T47D (cell line): ENCODE measurements at regions not wholly inside any gene's neighbourhood (a gene's known extent, or its start where the extent isn't known, plus 50 kb on each side); places are given as distances from the start of the nearest gene placed in this dataset.

Experiments
- DNase-seq, 2 experiments: peaks; one replicate each; pipeline versions ENCODE4 v3.0.0 to v3.0.0-alpha.2; 2011 to 2012; ENCODE audit warnings: low read depth in 1 of 2, low spot score in 1 of 2
- JUND ChIP-seq: IDR thresholded peaks from 2 replicates; pipeline ENCODE4 v1.6.1; 2012; ENCODE audit warnings: low read depth
- in situ Hi-C: cut with HindIII; loops from 2 replicates; pipeline ENCODE4 v1.10.0; 2016; ENCODE audit warnings: low sequenced_read_pairs, low pct_unique_long_range_greater_than_20kb

DNA sequence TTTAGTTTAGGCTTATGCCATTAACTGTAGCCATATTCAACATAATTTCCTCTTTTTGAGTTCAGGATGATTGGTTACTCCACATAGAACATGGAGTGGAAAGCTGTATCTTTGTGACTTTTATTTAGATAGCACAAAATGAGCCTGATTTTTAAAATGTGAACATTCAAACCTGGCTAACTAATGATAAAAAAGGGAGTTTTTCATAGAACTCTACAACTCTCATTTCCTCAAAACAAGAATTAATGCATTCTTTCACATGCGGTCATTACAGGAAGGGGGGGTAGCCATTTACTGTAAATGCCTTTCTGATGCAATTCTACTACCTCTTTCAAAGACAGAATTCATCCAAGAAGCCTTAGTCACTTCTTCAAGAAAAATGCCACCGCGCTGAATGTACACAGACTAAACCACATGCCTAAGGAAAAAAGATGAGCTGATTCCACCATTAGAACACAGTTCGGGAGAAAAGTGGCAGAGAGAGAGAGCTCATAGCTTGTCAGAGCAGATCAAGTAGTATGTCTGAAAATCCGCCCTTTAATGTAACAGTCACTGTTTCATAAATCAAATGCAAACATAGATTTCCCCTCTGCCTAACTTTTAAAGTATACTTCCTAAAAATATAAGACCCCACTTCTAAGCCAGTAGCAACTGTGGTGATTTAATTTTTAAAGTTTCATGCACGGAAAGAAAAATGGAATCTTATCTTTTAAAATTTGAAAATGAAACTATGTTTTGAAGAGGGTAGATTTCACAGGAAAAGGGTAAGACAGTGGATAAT lies 226.4 kb upstream of the KLF14 start:
- TF ChIP-seq JUND = no peak
- peak in 1 of 2 experiments; percentile 26 for DNase-seq
- in situ Hi-C loops = no loop called here

GRCh38 chr7:130961128-130961601 lies 227.2 kb upstream of the KLF14 start:
- in situ Hi-C loops = no loop called here
- no peak for DNase-seq
- no peak for TF ChIP-seq JUND

DNA sequence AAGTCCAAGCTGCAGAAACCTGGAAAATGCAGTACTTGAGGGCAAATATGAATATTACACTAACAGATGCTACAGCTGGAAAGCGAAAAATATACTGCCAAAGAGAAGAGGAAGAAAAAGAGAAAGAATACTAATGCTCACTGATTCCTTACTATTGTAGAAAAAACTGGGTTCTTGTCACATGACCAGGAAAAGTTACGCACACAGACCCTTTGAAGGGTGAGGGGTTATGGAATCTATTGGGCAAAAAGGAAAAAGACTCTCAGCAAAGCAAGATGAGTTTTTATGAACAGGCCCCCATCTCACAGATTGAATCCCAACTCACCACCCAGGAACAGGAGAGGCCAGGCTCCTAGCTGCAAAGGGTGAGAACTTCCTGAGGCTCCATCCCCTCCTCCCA lies 228.1 kb upstream of the KLF14 start:
- no peak for TF ChIP-seq JUND

DNA sequence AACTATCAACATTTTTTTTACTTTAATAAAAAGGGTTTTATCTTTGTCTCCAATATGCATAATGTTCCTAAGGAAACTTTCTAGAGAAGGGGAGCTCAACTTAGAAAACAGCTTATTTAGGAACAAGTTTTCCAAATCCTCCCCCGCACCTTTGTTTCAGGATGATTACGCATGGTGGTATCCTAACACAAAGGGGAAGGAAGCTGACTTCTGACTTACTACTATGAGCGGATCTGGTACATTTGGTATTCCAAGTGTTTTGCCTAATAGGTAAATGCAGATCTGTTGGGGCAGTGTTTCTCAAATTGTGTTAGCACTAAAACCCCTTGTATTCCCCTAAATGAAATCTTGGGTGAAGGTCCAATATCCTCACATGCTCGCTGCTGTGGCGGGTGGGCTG lies 229.3 kb upstream of the KLF14 start:
- in situ Hi-C loops = no loop called here
- no peak for DNase-seq
- TF ChIP-seq JUND = no peak

More for the DNA sequence above, 228.1 kb upstream of the KLF14 start:
- in situ Hi-C loops = no loop called here
- no peak for DNase-seq

DNA sequence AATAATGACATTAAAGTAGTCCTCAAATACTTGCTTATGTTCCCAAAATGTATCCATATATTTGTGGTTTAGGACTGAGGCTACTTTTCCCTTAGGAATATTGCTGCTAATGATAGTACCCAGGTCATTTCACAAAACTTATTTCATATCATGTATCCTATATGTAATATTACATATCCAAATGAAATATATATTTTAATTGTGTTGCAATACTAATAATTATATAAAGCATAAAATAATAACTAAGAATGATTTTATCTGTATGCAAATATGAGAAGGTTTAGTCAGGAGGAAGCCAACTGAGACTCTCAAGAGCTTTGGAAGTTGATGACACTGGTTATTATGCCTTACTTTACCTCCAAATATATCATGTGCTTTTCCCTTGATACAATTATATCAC lies 231.5 kb upstream of the KLF14 start:
- no peak for TF ChIP-seq JUND
- in situ Hi-C loops = no loop called here
- no peak for DNase-seq

- in situ Hi-C loops = no loop called here
- no peak for DNase-seq
- TF ChIP-seq JUND = no peak
These were observed 232.4 kb upstream of the KLF14 start for GRCh38 chr7:130966246-130967009.

DNA sequence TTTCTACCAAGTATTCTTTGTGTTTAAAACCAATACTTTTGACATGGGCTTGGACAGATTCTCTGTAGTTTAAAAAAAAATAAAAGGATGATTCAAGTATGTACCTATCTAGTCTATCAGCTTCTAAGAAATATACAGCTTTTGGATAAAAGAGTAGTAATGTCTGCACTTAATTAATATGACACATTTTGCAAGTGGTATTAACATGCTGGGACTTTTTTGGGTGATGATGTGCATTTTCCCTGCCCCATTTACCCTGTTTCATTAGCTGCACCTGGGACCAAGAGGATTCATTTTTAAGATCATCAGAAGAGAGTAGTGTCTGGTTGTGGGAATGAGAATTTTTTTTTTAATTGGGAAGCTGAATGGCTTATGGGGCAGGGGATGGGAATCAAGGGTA lies 236.2 kb upstream of the KLF14 start:
- in situ Hi-C loops = no loop called here
- no peak for TF ChIP-seq JUND
- no peak for DNase-seq

DNA sequence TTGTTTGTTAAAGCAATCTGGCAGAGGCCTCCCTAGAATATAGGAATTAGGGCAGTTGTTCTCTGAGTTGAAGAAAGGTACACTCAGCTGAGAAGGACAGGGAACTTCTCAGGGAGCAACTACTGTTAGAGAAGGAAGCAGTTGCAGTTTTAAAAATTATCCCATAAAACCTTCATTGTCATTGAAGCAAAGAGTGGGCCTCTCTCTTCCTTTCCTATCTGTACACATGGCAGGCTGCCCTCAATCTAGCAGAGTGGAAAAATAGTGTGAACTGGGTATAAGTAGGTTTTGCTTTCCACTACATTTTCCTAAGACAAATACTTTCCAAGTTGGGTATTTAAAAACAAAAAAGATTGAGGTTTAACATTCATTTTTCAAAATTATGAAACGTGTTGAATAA lies 236.7 kb upstream of the KLF14 start:
- no peak for DNase-seq
- no peak for TF ChIP-seq JUND
- in situ Hi-C loops = no loop called here

- in situ Hi-C loops = no loop called here
- TF ChIP-seq JUND = no peak
- DNase-seq = no peak
These were observed 237.3 kb upstream of the KLF14 start for GRCh38 chr7:130971297-130971696.

- no peak for DNase-seq
- in situ Hi-C loops = no loop called here
- TF ChIP-seq JUND = no peak
These were observed 238.2 kb upstream of the KLF14 start for GRCh38 chr7:130972201-130972600.

GRCh38 chr7:130973637-130974036 lies 239.6 kb upstream of the KLF14 start:
- DNase-seq = no peak
- no peak for TF ChIP-seq JUND
- in situ Hi-C loops = no loop called here

DNA sequence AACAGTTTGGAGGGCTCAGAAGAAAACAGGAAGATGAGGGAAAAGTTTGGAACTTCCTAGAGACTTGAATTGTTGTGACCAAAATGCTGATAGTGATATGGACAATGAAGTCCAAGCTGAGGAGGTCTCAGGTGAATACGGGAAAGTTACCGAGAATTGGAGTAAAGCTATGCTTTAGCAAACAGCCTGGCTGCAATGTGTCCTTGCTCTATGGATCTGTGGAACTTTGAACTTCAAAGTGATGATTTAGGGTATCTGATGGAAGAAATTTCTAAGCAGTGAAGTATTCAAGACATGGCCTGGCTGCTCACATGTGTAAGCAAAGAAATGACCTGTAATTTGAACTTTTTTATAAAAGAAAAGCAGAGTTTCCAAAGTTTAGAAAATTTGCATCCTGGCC lies 240.2 kb upstream of the KLF14 start:
- no peak for TF ChIP-seq JUND
- DNase-seq = no peak
- in situ Hi-C loops = no loop called here

GRCh38 chr7:130974794-130975193 lies 240.8 kb upstream of the KLF14 start:
- no peak for TF ChIP-seq JUND
- in situ Hi-C loops = no loop called here
- no peak for DNase-seq
